PC-9 (cell line): ENCODE measurements at regions not wholly inside any gene's neighbourhood (a gene's known extent, or its start where the extent isn't known, plus 50 kb on each side); places are given as distances from the start of the nearest gene placed in this dataset.

Source experiments
- BruUV-seq: library from RNA; stranded (reverse); fragments of 400-500 nt; replicated peaks from 2 replicates; lab custom pipeline; 2021; lab: Mats Ljungman, UMichigan
- CTCF ChIA-PET: fragments of 300-600 bp; sonication (Branson Sonifier 250); formaldehyde crosslinking; loops from one replicate; lab custom pipeline; 2022; ENCODE audit warnings: antibody characterized with exemption; lab: Charles Lee
- POLR2A ChIA-PET: fragments of 300-600 bp; sonication (Branson Sonifier 250); formaldehyde crosslinking; loops from one replicate; lab custom pipeline; 2022; ENCODE audit warnings: antibody characterized with exemption; ENCODE audit not compliant: unreplicated experiment; lab: Charles Lee
- DNase-seq, 2 experiments: peaks; one replicate each; pipeline versions ENCODE4 v3.0.0 to v3.0.0-alpha.2; 2015 to 2022; ENCODE audit warnings: mixed read lengths in 1 of 2
- H2AFZ ChIP-seq: fragments of 200-600 bp; sonication (generic); 2 replicates; pipeline ENCODE4 v1.8.1; 2017; ENCODE audit warnings: antibody characterized with exemption
- H3F3A ChIP-seq: fragments of 200-600 bp; sonication (generic); 2 replicates; pipeline ENCODE4 v1.8.1; 2017; ENCODE audit warnings: antibody characterized with exemption, mild to moderate bottlenecking, low read depth; ENCODE audit not compliant: insufficient read depth
- H3K27ac ChIP-seq: fragments of 200-600 bp; sonication (generic); 2 replicates; pipeline ENCODE4 v1.6.1; 2016; ENCODE audit warnings: mixed run types
- H3K27me3 ChIP-seq: fragments of 200-600 bp; sonication (generic); 2 replicates; pipeline ENCODE4 v1.6.1; 2016; ENCODE audit warnings: low read depth, mixed run types; ENCODE audit not compliant: insufficient read depth
- H3K36me3 ChIP-seq: fragments of 200-600 bp; sonication (generic); 2 replicates; pipeline ENCODE4 v1.6.1; 2016; ENCODE audit warnings: low read depth, mixed run types
- H3K4me1 ChIP-seq: fragments of 200-600 bp; sonication (generic); replicated peaks from 2 replicates; pipeline ENCODE4 v1.6.1; 2016; ENCODE audit warnings: mixed run types; ENCODE audit not compliant: insufficient read depth
- H3K4me2 ChIP-seq: fragments of 200-600 bp; sonication (generic); 2 replicates; pipeline ENCODE4 v1.6.1; 2017; ENCODE audit warnings: mixed run types
- H3K4me3 ChIP-seq: fragments of 200-600 bp; sonication (generic); 2 replicates; pipeline ENCODE4 v1.6.1; 2016; ENCODE audit warnings: mixed run types
- H3K79me2 ChIP-seq: fragments of 200-600 bp; sonication (generic); 2 replicates; pipeline ENCODE4 v1.6.1; 2017; ENCODE audit warnings: low read depth, mixed run types
- H3K9me2 ChIP-seq: fragments of 200-600 bp; sonication (generic); 2 replicates; pipeline ENCODE4 v1.8.1; 2017; ENCODE audit warnings: mild to moderate bottlenecking; ENCODE audit not compliant: insufficient read depth
- H3K9me3 ChIP-seq: fragments of 200-600 bp; sonication (generic); 2 replicates; pipeline ENCODE4 v1.8.1; 2016; ENCODE audit warnings: low read depth; ENCODE audit not compliant: insufficient read depth
- H4K20me1 ChIP-seq: fragments of 200-600 bp; sonication (generic); 2 replicates; pipeline ENCODE4 v1.8.1; 2017; ENCODE audit not compliant: insufficient read depth
- CTCF ChIP-seq: fragments of 200-600 bp; sonication (generic); conservative IDR thresholded peaks from 2 replicates; pipeline ENCODE4 v1.6.1; 2017; ENCODE audit warnings: mixed run types, antibody characterized with exemption, mild to moderate bottlenecking, moderate library complexity
- EZH2 ChIP-seq: fragments of 200-600 bp; sonication (generic); IDR thresholded peaks from 2 replicates; pipeline ENCODE4 v1.8.0; 2017; ENCODE audit warnings: antibody characterized with exemption, low read depth
- intact Hi-C: fragments of 100-400 bp; cut with micrococcal nuclease; formaldehyde crosslinking; loops from one replicate; pipeline ENCODE4 v1.10.0; 2022; ENCODE audit not compliant: unreplicated experiment

- no peak overlapping the region for H3K27ac ChIP-seq
- no peak overlapping the region for H3K4me3 ChIP-seq
- no peak overlapping the region for H3K4me2 ChIP-seq
- no peaks in the 10 kb centered on the region for H3K9me3 ChIP-seq
- no peaks in the 10 kb centered on the region for H3K27me3 ChIP-seq
- no peaks in the 10 kb centered on the region for H3K79me2 ChIP-seq
- intact Hi-C loops: no loop called here
- no peaks in the 10 kb centered on the region for H3F3A ChIP-seq
- H3K4me1 ChIP-seq: no peaks in the 10 kb centered on the region
- no peak overlapping the region for H2AFZ ChIP-seq
- no peaks in the 10 kb centered on the region; the same call in 1 of the 2 replicates for H3K9me2 ChIP-seq
- no peaks in the 10 kb centered on the region for H4K20me1 ChIP-seq
- ChIA-PET POLR2A (no interaction called here), CTCF (no interaction called here)
- no peak for TF ChIP-seq CTCF
- TF ChIP-seq EZH2: no peak
- no TSS peak for BruUV-seq
- H3K36me3 ChIP-seq: no peaks in the 10 kb centered on the region
- DNase-seq: no peak
Measured at GRCh38 chr11:37632748-37633147, 1034.7 kb upstream of the RAG2 start.

GRCh38 chr11:37630866-37631265 is 1032.8 kb upstream of the RAG2 start:
- Histone ChIP-seq H3K36me3 (no peaks in the 10 kb centered on the region), H2AFZ (no peak overlapping the region), H3K4me2 (no peak overlapping the region), H3K27ac (no peak overlapping the region), H3K79me2 (no peaks in the 10 kb centered on the region), H3K9me2 (no peaks in the 10 kb centered on the region; the same call in 1 of the 2 replicates), H3F3A (no peaks in the 10 kb centered on the region), H3K4me3 (no peak overlapping the region), H3K9me3 (no peaks in the 10 kb centered on the region), H4K20me1 (no peaks in the 10 kb centered on the region), H3K4me1 (no peaks in the 10 kb centered on the region), H3K27me3 (no peaks in the 10 kb centered on the region)
- intact Hi-C loops: no loop called here
- POLR2A ChIA-PET: no interaction called here
- TF ChIP-seq CTCF: no peak
- no peak for TF ChIP-seq EZH2
- BruUV-seq: no TSS peak
- no peak for DNase-seq
- CTCF ChIA-PET: no interaction called here

- Histone ChIP-seq H3K36me3 (no peaks in the 10 kb centered on the region), H3F3A (no peaks in the 10 kb centered on the region), H2AFZ (no peak overlapping the region), H3K27ac (no peak overlapping the region), H3K4me1 (no peaks in the 10 kb centered on the region), H3K4me2 (no peak overlapping the region), H3K4me3 (no peak overlapping the region), H3K9me3 (no peaks in the 10 kb centered on the region), H4K20me1 (no peaks in the 10 kb centered on the region), H3K79me2 (no peaks in the 10 kb centered on the region), H3K9me2 (no peaks in the 10 kb centered on the region; the same call in 1 of the 2 replicates), H3K27me3 (no peaks in the 10 kb centered on the region)
- no peak for TF ChIP-seq CTCF
- TF ChIP-seq EZH2: no peak
- ChIA-PET POLR2A (no interaction called here), CTCF (no interaction called here)
- no TSS peak for BruUV-seq
- no peak for DNase-seq
- intact Hi-C loops: loop anchor here (10.0 kb wide), 1 partner anchor 179 kb away; no protein-coding TSS in a partner anchor
Measured at GRCh38 chr11:37623778-37624177, 1025.7 kb upstream of the RAG2 start.
